ENCODE measurements at regions not wholly inside any gene's neighbourhood (a gene's known extent, or its start where the extent isn't known, plus 50 kb on each side); places are given as distances from the start of the nearest gene placed in this dataset.

DNA sequence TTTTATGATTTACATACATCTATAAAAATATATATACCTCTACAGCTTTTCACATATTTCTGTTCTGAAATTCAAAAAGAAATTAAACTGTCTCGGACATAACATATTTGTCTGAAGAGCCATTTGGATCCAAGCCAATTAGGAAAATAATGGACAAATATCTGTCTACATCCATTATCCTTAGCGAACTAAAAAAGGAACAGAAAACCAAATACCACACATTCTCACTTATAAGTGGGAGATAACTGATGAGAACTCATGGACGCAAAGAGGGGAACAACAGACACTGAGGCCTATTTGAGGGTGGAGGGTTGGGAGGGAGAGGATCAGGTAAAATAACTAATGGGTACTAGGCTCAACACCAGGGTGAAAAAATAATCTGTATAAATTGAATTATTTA is 829.4 kb upstream of the ALCAM start:
- no peak for DNase-seq
- Mint-ChIP-seq H3K27me3 (no peaks in the 10 kb centered on the region), H3K4me1 (no peaks in the 10 kb centered on the region), H3K9me3 (peaks cover 0 to 2% (median 0%) of the 10 kb centered on the region in 8 donors), H3K27ac (no peak overlapping the region), H3K4me3 (no peak overlapping the region), H3K36me3 (no peaks in the 10 kb centered on the region)
- Histone ChIP-seq H3K4me3 (ENCODE audit: low read length in 2 of 2) (no peak overlapping the region), H3K36me3 (ENCODE audit: insufficient read depth, low read length) (no peaks in the 10 kb centered on the region), H3K27me3 (ENCODE audit: insufficient read depth, low read length) (no peaks in the 10 kb centered on the region), H3K4me1 (ENCODE audit: insufficient read depth, low read length) (no peaks in the 10 kb centered on the region), H3K27ac (ENCODE audit: low read depth, low read length) (no peak overlapping the region), H3K9me3 (ENCODE audit: control insufficient read depth in 1 of 2, low read length in 2 of 2) (no peaks in the 10 kb centered on the region)
- ChIA-PET POLR2A (ENCODE audit: partially characterized antibody) (no interaction called here), CTCF (ENCODE audit: partially characterized antibody) (no interaction called here)
- intact Hi-C loops (cut with micrococcal nuclease): no loop called here

DNA sequence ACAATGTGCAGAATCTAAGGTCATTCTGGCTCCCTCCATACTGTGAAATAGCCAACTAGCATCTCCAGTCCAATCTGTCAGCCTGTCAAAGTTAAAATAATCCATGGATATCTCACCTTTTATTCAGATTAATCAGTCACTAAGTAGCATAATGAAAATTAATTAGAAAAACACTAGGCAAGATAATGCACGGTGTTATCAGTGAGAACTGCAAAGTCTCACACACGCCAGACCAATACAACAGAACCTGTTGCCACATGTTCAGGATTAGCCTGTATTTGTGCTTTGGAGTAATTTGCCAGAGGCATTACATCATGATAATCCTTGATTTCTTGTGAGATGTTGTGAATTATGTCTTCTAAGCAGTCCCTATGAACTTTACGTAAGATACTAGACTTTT is 820.4 kb upstream of the ALCAM start:
- H3K4me1 Mint-ChIP-seq: no peaks in the 10 kb centered on the region

GRCh38 chr3:104547031-104547430 is 819.7 kb upstream of the ALCAM start:
- Histone ChIP-seq H3K36me3 (ENCODE audit: insufficient read depth, low read length) (no peaks in the 10 kb centered on the region), H3K27ac (ENCODE audit: low read depth, low read length) (no peak overlapping the region), H3K9me3 (ENCODE audit: control insufficient read depth in 1 of 2, low read length in 2 of 2) (no peaks in the 10 kb centered on the region), H3K4me1 (ENCODE audit: insufficient read depth, low read length) (no peaks in the 10 kb centered on the region), H3K4me3 (ENCODE audit: low read length in 2 of 2) (no peak overlapping the region), H3K27me3 (ENCODE audit: insufficient read depth, low read length) (no peaks in the 10 kb centered on the region)
- intact Hi-C loops (cut with micrococcal nuclease): no loop called here
- DNase-seq: no peak
- Mint-ChIP-seq H3K27me3 (peaks cover 2% of the 10 kb centered on the region in 2 donors), H3K27ac (no peak overlapping the region), H3K4me3 (no peak overlapping the region), H3K36me3 (no peaks in the 10 kb centered on the region), H3K9me3 (no peaks in the 10 kb centered on the region), H3K4me1 (no peaks in the 10 kb centered on the region)
- CTCF ChIA-PET (ENCODE audit: partially characterized antibody): no interaction called here
- POLR2A ChIA-PET (ENCODE audit: partially characterized antibody): no interaction called here

More for the DNA sequence above, 820.4 kb upstream of the ALCAM start:
- Mint-ChIP-seq H3K36me3 (no peaks in the 10 kb centered on the region), H3K9me3 (no peaks in the 10 kb centered on the region), H3K27me3 (peaks cover 2% of the 10 kb centered on the region in 2 donors), H3K27ac (no peak overlapping the region), H3K4me3 (no peak overlapping the region)
- ChIA-PET POLR2A (ENCODE audit: partially characterized antibody) (no interaction called here), CTCF (ENCODE audit: partially characterized antibody) (no interaction called here)
- Histone ChIP-seq H3K27me3 (ENCODE audit: insufficient read depth, low read length) (no peaks in the 10 kb centered on the region), H3K27ac (ENCODE audit: low read depth, low read length) (no peak overlapping the region), H3K36me3 (ENCODE audit: insufficient read depth, low read length) (no peaks in the 10 kb centered on the region), H3K9me3 (ENCODE audit: control insufficient read depth in 1 of 2, low read length in 2 of 2) (no peaks in the 10 kb centered on the region), H3K4me1 (ENCODE audit: insufficient read depth, low read length) (no peaks in the 10 kb centered on the region), H3K4me3 (ENCODE audit: low read length in 2 of 2) (no peak overlapping the region)
- intact Hi-C loops (cut with micrococcal nuclease): no loop called here
- DNase-seq: no peak

GRCh38 chr3:104548401-104548800 is 818.3 kb upstream of the ALCAM start:
- H3K9me3 Mint-ChIP-seq: no peaks in the 10 kb centered on the region
- intact Hi-C loops (cut with micrococcal nuclease): no loop called here
- Histone ChIP-seq H3K27ac (ENCODE audit: low read depth, low read length) (no peak overlapping the region), H3K4me1 (ENCODE audit: insufficient read depth, low read length) (no peaks in the 10 kb centered on the region), H3K4me3 (ENCODE audit: low read length in 2 of 2) (no peak overlapping the region), H3K36me3 (ENCODE audit: insufficient read depth, low read length) (no peaks in the 10 kb centered on the region), H3K27me3 (ENCODE audit: insufficient read depth, low read length) (no peaks in the 10 kb centered on the region), H3K9me3 (ENCODE audit: control insufficient read depth in 1 of 2, low read length in 2 of 2) (no peaks in the 10 kb centered on the region)
- H3K36me3 Mint-ChIP-seq: no peaks in the 10 kb centered on the region
- no peak overlapping the region for H3K27ac Mint-ChIP-seq
- ChIA-PET CTCF (ENCODE audit: partially characterized antibody) (no interaction called here), POLR2A (ENCODE audit: partially characterized antibody) (no interaction called here)
- DNase-seq: no peak
- no peaks in the 10 kb centered on the region for H3K4me1 Mint-ChIP-seq
- no peak overlapping the region for H3K4me3 Mint-ChIP-seq
- H3K27me3 Mint-ChIP-seq: peaks cover 2% of the 10 kb centered on the region in 2 donors

DNA sequence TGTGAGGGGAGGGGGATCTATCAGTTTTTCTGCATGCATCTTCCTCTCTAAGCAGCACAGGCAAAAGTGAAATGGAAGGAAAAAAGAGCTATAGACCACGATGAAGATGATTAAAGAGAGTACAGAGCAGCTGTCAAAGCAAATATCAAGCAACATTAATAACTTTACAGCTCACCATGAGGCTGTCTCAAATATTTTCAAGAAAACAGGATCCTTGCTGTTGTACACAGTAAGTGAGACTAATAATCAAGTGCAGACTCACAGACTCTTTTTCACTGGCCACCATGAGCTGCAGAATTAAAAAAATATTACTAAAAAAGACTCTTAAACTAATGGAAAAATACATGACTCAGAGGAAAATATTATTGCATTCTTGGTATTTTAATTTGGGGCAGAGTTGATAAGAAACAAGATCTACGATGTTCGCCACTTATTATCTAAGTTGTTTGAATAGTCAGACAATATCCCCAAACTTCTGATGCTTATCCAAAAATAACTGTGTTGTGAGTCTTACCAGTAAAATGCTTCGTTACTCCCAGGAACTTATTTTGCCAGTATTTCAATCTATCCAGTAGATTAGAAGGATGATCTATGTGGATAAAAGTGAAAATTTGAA is 817.5 kb upstream of the ALCAM start:
- Histone ChIP-seq H3K9me3 (ENCODE audit: control insufficient read depth in 1 of 2, low read length in 2 of 2) (no peaks in the 10 kb centered on the region), H3K27me3 (ENCODE audit: insufficient read depth, low read length) (no peaks in the 10 kb centered on the region), H3K4me1 (ENCODE audit: insufficient read depth, low read length) (no peaks in the 10 kb centered on the region), H3K36me3 (ENCODE audit: insufficient read depth, low read length) (no peaks in the 10 kb centered on the region), H3K27ac (ENCODE audit: low read depth, low read length) (no peak overlapping the region), H3K4me3 (ENCODE audit: low read length in 2 of 2) (no peak overlapping the region)
- POLR2A ChIA-PET (ENCODE audit: partially characterized antibody): no interaction called here
- Mint-ChIP-seq H3K36me3 (no peaks in the 10 kb centered on the region), H3K27ac (no peak overlapping the region), H3K9me3 (no peaks in the 10 kb centered on the region), H3K4me3 (no peak overlapping the region), H3K27me3 (peaks cover 2% of the 10 kb centered on the region in 2 donors), H3K4me1 (no peaks in the 10 kb centered on the region)
- no peak for DNase-seq
- CTCF ChIA-PET (ENCODE audit: partially characterized antibody): no interaction called here
- intact Hi-C loops (cut with micrococcal nuclease): no loop called here

GRCh38 chr3:104553121-104553520 is 813.6 kb upstream of the ALCAM start:
- no peak for DNase-seq
- H3K36me3 ChIP-seq (ENCODE audit: insufficient read depth, low read length): no peaks in the 10 kb centered on the region
- no peaks in the 10 kb centered on the region for H3K4me1 ChIP-seq (ENCODE audit: insufficient read depth, low read length)
- Mint-ChIP-seq H3K27me3 (peaks cover 0 to 3% of the 10 kb centered on the region in 2 donors), H3K9me3 (no peaks in the 10 kb centered on the region), H3K36me3 (no peaks in the 10 kb centered on the region), H3K27ac (no peak overlapping the region), H3K4me1 (no peaks in the 10 kb centered on the region), H3K4me3 (no peak overlapping the region)
- ChIA-PET POLR2A (ENCODE audit: partially characterized antibody) (no interaction called here), CTCF (ENCODE audit: partially characterized antibody) (interaction anchor here (0.7 kb wide), 1 partner anchor 12 kb away, joined by 4 read pairs; no protein-coding TSS in a partner anchor)
- H3K27ac ChIP-seq (ENCODE audit: low read depth, low read length): no peak overlapping the region
- H3K9me3 ChIP-seq (ENCODE audit: control insufficient read depth in 1 of 2, low read length in 2 of 2): no peaks in the 10 kb centered on the region
- no peak overlapping the region for H3K4me3 ChIP-seq (ENCODE audit: low read length in 2 of 2)
- no peaks in the 10 kb centered on the region for H3K27me3 ChIP-seq (ENCODE audit: insufficient read depth, low read length)
- intact Hi-C loops (cut with micrococcal nuclease): no loop called here

- Histone ChIP-seq H3K9me3 (ENCODE audit: control insufficient read depth in 1 of 2, low read length in 2 of 2) (no peaks in the 10 kb centered on the region), H3K4me3 (ENCODE audit: low read length in 2 of 2) (no peak overlapping the region), H3K4me1 (ENCODE audit: insufficient read depth, low read length) (no peaks in the 10 kb centered on the region), H3K36me3 (ENCODE audit: insufficient read depth, low read length) (no peaks in the 10 kb centered on the region), H3K27ac (ENCODE audit: low read depth, low read length) (no peak overlapping the region), H3K27me3 (ENCODE audit: insufficient read depth, low read length) (no peaks in the 10 kb centered on the region)
- Mint-ChIP-seq H3K27ac (no peak overlapping the region), H3K9me3 (no peaks in the 10 kb centered on the region), H3K27me3 (peaks cover 0 to 5% of the 10 kb centered on the region in 2 donors), H3K4me1 (no peaks in the 10 kb centered on the region), H3K36me3 (no peaks in the 10 kb centered on the region), H3K4me3 (no peak overlapping the region)
- POLR2A ChIA-PET (ENCODE audit: partially characterized antibody): no interaction called here
- CTCF ChIA-PET (ENCODE audit: partially characterized antibody): no interaction called here
- intact Hi-C loops (cut with micrococcal nuclease): no loop called here
- DNase-seq: no peak
These were observed 812.3 kb upstream of the ALCAM start for GRCh38 chr3:104554425-104554824.

DNA sequence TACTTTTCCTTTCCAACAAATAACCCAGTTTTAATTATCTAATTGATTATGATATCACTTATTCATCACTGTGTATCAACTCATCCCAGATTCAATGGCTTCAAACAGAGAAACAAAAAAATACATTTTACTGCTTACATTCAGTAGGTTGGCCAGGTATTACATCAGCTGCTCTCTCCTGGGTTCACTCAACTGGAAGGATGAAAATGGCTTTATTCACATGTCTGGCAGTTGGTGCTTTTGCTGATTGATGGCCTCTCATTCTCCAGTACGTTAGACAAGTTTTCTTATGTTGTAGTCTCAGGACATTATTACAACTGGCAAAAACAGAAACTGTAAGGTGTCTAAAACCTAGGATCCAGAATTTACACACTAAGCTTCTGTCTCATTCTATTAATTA is 811.0 kb upstream of the ALCAM start:
- H3K4me1 ChIP-seq (ENCODE audit: insufficient read depth, low read length): no peaks in the 10 kb centered on the region
- Mint-ChIP-seq H3K9me3 (no peaks in the 10 kb centered on the region), H3K27ac (no peak overlapping the region), H3K4me3 (no peak overlapping the region), H3K27me3 (peaks cover 0 to 5% of the 10 kb centered on the region in 2 donors), H3K36me3 (no peaks in the 10 kb centered on the region), H3K4me1 (no peaks in the 10 kb centered on the region)
- ChIA-PET POLR2A (ENCODE audit: partially characterized antibody) (no interaction called here), CTCF (ENCODE audit: partially characterized antibody) (no interaction called here)
- no peak for DNase-seq
- no peaks in the 10 kb centered on the region for H3K9me3 ChIP-seq (ENCODE audit: control insufficient read depth in 1 of 2, low read length in 2 of 2)
- intact Hi-C loops (cut with micrococcal nuclease): no loop called here
- no peaks in the 10 kb centered on the region for H3K27me3 ChIP-seq (ENCODE audit: insufficient read depth, low read length)
- no peaks in the 10 kb centered on the region for H3K36me3 ChIP-seq (ENCODE audit: insufficient read depth, low read length)
- H3K4me3 ChIP-seq (ENCODE audit: low read length in 2 of 2): no peak overlapping the region
- H3K27ac ChIP-seq (ENCODE audit: low read depth, low read length): no peak overlapping the region
